ENCODE measurements at regions not wholly inside any gene's neighbourhood (a gene's known extent, or its start where the extent isn't known, plus 50 kb on each side); places are given as distances from the start of the nearest gene placed in this dataset.

DNA sequence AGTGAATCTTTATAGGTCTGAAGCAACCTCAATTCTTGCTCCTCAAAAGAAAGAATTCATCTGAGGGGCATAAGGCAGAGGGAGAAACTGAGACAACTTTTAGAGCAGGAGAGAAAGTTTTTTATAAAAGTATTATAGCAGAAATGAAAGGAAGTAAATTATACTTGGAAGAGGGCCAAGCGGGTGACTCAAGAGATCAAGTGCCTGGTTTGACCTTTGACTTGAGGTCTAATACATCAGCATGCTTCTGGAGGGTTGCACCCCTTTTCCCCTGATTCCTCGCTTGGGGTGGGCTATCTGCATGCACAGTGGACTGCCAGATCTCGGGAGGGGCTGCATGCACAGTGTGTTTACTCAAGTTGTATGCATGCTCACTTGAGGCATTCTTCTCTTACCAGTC lies 268.5 kb upstream of the LRATD1 start:
- H3K9ac ChIP-seq (ENCODE audit: insufficient read depth, low read length) = no peak overlapping the region
- no peaks in the 10 kb centered on the region for H3K4me1 ChIP-seq (ENCODE audit: control insufficient read depth, extremely low read depth, insufficient read depth, low read length)
- H3K4me3 ChIP-seq (replicated peaks in 1 of 4; ENCODE audit: control extremely low read depth in 1 of 4, insufficient read depth in 1 of 4, low read depth in 3 of 4, low read length in 4 of 4) = no peak overlapping the region
- no peaks in the 10 kb centered on the region for H3K36me3 ChIP-seq (ENCODE audit: control insufficient read depth, insufficient read depth, low read length)
- H3K27me3 ChIP-seq (ENCODE audit: control insufficient read depth, insufficient read depth, low read length) = no peaks in the 10 kb centered on the region
- H3K79me2 ChIP-seq (ENCODE audit: control insufficient read depth, insufficient read depth, low read length) = no peaks in the 10 kb centered on the region
- no peak overlapping the region for H2AFZ ChIP-seq (ENCODE audit: low read length)
- TF ChIP-seq EZH2 (IDR thresholded peaks at IDR 0.05; ENCODE audit: low read length, missing control alignments) = no peak
- TF ChIP-seq CTCF (conservative IDR thresholded peaks at IDR 0.05 in 1 of 2, IDR thresholded peaks at IDR 0.05 in 1 of 2; ENCODE audit: low read depth in 1 of 2, low read length in 2 of 2) = no peak
- no peak for DNase-seq (ENCODE audit: low read depth in 2 of 2)
- no peak overlapping the region for H3K4me2 ChIP-seq (ENCODE audit: extremely low read depth, insufficient read depth, low read length)
- no peaks in the 10 kb centered on the region for H4K20me1 ChIP-seq (ENCODE audit: control insufficient read depth, extremely low read depth, insufficient read depth, low read length)
- no peak overlapping the region for H3K27ac ChIP-seq (ENCODE audit: insufficient read depth, low read length)
- no peaks in the 10 kb centered on the region for H3K9me3 ChIP-seq (ENCODE audit: control insufficient read depth, insufficient read depth, low read depth, low read length)

DNA sequence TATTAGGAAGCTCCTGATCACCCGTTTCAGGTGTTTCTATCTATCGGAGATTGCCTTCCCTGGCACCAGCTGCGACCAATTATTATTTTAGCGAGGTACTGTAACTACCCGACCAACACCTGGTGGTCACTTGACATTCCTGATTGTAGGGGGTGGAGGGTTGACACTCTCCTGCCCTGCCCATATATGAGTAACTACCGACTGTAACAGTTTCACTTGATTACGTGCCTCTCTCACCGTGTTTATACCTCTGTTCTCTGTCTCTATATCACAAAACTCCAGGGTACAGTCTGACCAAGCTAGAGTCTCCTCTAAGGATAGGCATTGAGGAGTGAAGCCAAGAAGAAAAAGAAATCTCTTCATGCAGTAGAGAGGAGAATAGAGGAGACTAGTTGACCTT lies 268.0 kb upstream of the LRATD1 start:
- no peak overlapping the region for H3K4me3 ChIP-seq (replicated peaks in 1 of 4; ENCODE audit: control extremely low read depth in 1 of 4, insufficient read depth in 1 of 4, low read depth in 3 of 4, low read length in 4 of 4)
- no peaks in the 10 kb centered on the region for H3K9me3 ChIP-seq (ENCODE audit: control insufficient read depth, insufficient read depth, low read depth, low read length)
- no peak for DNase-seq (ENCODE audit: low read depth in 2 of 2)
- no peaks in the 10 kb centered on the region for H3K4me1 ChIP-seq (ENCODE audit: control insufficient read depth, extremely low read depth, insufficient read depth, low read length)
- H3K27me3 ChIP-seq (ENCODE audit: control insufficient read depth, insufficient read depth, low read length) = no peaks in the 10 kb centered on the region
- H3K4me2 ChIP-seq (ENCODE audit: extremely low read depth, insufficient read depth, low read length) = no peak overlapping the region
- H3K27ac ChIP-seq (ENCODE audit: insufficient read depth, low read length) = no peak overlapping the region
- TF ChIP-seq EZH2 (IDR thresholded peaks at IDR 0.05; ENCODE audit: low read length, missing control alignments) (no peak), CTCF (conservative IDR thresholded peaks at IDR 0.05 in 1 of 2, IDR thresholded peaks at IDR 0.05 in 1 of 2; ENCODE audit: low read depth in 1 of 2, low read length in 2 of 2) (no peak)
- H3K79me2 ChIP-seq (ENCODE audit: control insufficient read depth, insufficient read depth, low read length) = no peaks in the 10 kb centered on the region
- H3K36me3 ChIP-seq (ENCODE audit: control insufficient read depth, insufficient read depth, low read length) = no peaks in the 10 kb centered on the region
- no peaks in the 10 kb centered on the region for H4K20me1 ChIP-seq (ENCODE audit: control insufficient read depth, extremely low read depth, insufficient read depth, low read length)
- H3K9ac ChIP-seq (ENCODE audit: insufficient read depth, low read length) = no peak overlapping the region
- H2AFZ ChIP-seq (ENCODE audit: low read length) = no peak overlapping the region

- TF ChIP-seq CTCF (conservative IDR thresholded peaks at IDR 0.05 in 1 of 2, IDR thresholded peaks at IDR 0.05 in 1 of 2; ENCODE audit: low read depth in 1 of 2, low read length in 2 of 2) = no peak
- no peak for TF ChIP-seq EZH2 (IDR thresholded peaks at IDR 0.05; ENCODE audit: low read length, missing control alignments)
- no peak overlapping the region for H3K27ac ChIP-seq (ENCODE audit: insufficient read depth, low read length)
- DNase-seq (ENCODE audit: low read depth in 2 of 2) = no peak
- no peak overlapping the region for H3K9ac ChIP-seq (ENCODE audit: insufficient read depth, low read length)
- H3K4me1 ChIP-seq (ENCODE audit: control insufficient read depth, extremely low read depth, insufficient read depth, low read length) = no peaks in the 10 kb centered on the region
- no peak overlapping the region for H2AFZ ChIP-seq (ENCODE audit: low read length)
- no peak overlapping the region for H3K4me3 ChIP-seq (replicated peaks in 1 of 4; ENCODE audit: control extremely low read depth in 1 of 4, insufficient read depth in 1 of 4, low read depth in 3 of 4, low read length in 4 of 4)
- no peaks in the 10 kb centered on the region for H3K27me3 ChIP-seq (ENCODE audit: control insufficient read depth, insufficient read depth, low read length)
- H3K36me3 ChIP-seq (ENCODE audit: control insufficient read depth, insufficient read depth, low read length) = no peaks in the 10 kb centered on the region
- H3K9me3 ChIP-seq (ENCODE audit: control insufficient read depth, insufficient read depth, low read depth, low read length) = no peaks in the 10 kb centered on the region
- no peaks in the 10 kb centered on the region for H4K20me1 ChIP-seq (ENCODE audit: control insufficient read depth, extremely low read depth, insufficient read depth, low read length)
- H3K4me2 ChIP-seq (ENCODE audit: extremely low read depth, insufficient read depth, low read length) = no peak overlapping the region
- H3K79me2 ChIP-seq (ENCODE audit: control insufficient read depth, insufficient read depth, low read length) = no peaks in the 10 kb centered on the region
Measured at GRCh38 chr2:14385043-14385442, 247.5 kb upstream of the LRATD1 start.
